Left ventricle myocardium inferior (tissue), 1 donor: ENCODE measurements at regions not wholly inside any gene's neighbourhood (a gene's known extent, or its start where the extent isn't known, plus 50 kb on each side); places are given as distances from the start of the nearest gene placed in this dataset.

Source experiments
- DNase-seq: peaks from one replicate; pipeline ENCODE4 v3.0.0-alpha.2; 2020
- H3K27ac ChIP-seq: fragments of 200-600 bp; replicated peaks from 2 replicates; pipeline ENCODE4 v1.8.0; 2021
- H3K27me3 ChIP-seq: fragments of 200-600 bp; 2 replicates; pipeline ENCODE4 v1.8.0; 2021; ENCODE audit warnings: low read depth
- H3K36me3 ChIP-seq: fragments of 200-600 bp; 2 replicates; pipeline ENCODE4 v1.8.0; 2021
- H3K4me1 ChIP-seq: fragments of 200-600 bp; 2 replicates; pipeline ENCODE4 v1.8.0; 2021
- H3K4me3 ChIP-seq: fragments of 200-600 bp; 2 replicates; pipeline ENCODE4 v1.8.0; 2021; ENCODE audit warnings: mild to moderate bottlenecking, moderate library complexity
- H3K9me3 ChIP-seq: fragments of 200-600 bp; replicated peaks from 2 replicates; pipeline ENCODE4 v1.8.0; 2021
- CTCF ChIP-seq: fragments of 200-600 bp; IDR thresholded peaks from 2 replicates; pipeline ENCODE4 v1.8.0; 2021; ENCODE audit warnings: antibody characterized with exemption, mild to moderate bottlenecking, borderline replicate concordance
- intact Hi-C: fragments of 100-400 bp; cut with micrococcal nuclease; formaldehyde crosslinking; loops from one replicate; pipeline ENCODE4 v1.11.0; 2022
- donor health status: DM: no; HTN: yes; CAD: no; lungs with severe emphysema.

DNA sequence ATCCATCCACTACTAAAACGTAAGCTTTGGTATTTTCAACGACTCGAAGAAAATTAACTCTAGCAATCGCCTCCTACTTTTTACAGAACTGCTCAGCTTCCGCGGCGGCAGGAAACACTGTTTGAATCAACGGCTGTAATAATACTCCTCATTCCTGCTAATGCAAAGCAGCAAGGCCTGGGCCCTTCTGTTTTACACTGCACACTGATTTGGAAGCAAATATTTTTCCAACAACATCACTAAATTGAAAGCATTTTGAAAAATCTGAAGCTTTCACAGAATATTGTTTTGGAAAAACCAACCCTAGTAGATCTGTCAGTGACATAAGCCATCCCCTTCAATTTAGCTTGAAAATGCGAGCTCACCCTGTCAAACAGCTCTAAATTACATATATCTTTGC lies 261.2 kb downstream of the TXNL1 start:
- Histone ChIP-seq H3K4me1 (peaks cover 6% of the 10 kb centered on the region), H3K27me3 (no peaks in the 10 kb centered on the region), H3K36me3 (no peaks in the 10 kb centered on the region), H3K4me3 (no peak overlapping the region), H3K9me3 (no peaks in the 10 kb centered on the region), H3K27ac (peak overlapping the region; percentile 46)
- no peak for DNase-seq
- intact Hi-C loops = no loop called here
- no peak for TF ChIP-seq CTCF

- H3K9me3 ChIP-seq = no peaks in the 10 kb centered on the region
- intact Hi-C loops = no loop called here
- peaks cover 6% of the 10 kb centered on the region for H3K4me1 ChIP-seq
- H3K4me3 ChIP-seq = no peak overlapping the region
- DNase-seq = no peak
- TF ChIP-seq CTCF = no peak
- no peaks in the 10 kb centered on the region for H3K36me3 ChIP-seq
- no peak overlapping the region for H3K27ac ChIP-seq
- no peaks in the 10 kb centered on the region for H3K27me3 ChIP-seq
These were observed 264.3 kb downstream of the TXNL1 start for GRCh38 chr18:56374007-56374655.

GRCh38 chr18:56373601-56374000 lies 264.8 kb downstream of the TXNL1 start:
- Histone ChIP-seq H3K36me3 (no peaks in the 10 kb centered on the region), H3K4me3 (no peak overlapping the region), H3K27me3 (no peaks in the 10 kb centered on the region), H3K27ac (no peak overlapping the region), H3K4me1 (peaks cover under 1% of the 10 kb centered on the region), H3K9me3 (no peaks in the 10 kb centered on the region)
- intact Hi-C loops = no loop called here
- DNase-seq = no peak
- no peak for TF ChIP-seq CTCF

DNA sequence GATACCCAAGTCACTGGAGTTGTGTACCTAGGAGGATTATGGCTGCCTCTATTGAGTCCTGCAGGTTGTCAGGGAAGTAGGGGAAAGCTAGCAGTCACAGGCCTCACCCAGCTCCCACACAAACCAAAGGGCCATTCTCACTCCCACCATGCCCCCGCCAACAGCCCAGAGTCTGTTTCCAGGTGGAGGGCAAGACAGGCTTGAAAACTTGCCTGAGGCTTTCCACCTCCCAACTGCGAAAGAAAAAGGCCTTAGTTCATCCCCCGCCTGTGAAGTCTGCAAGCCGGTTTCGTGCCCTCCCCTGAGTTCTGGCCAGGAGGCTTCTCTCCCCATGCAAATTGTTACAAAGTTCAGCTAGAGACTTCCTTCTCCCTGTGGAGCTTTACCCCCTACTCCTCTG lies 270.3 kb downstream of the TXNL1 start:
- DNase-seq = no peak
- Histone ChIP-seq H3K4me1 (no peaks in the 10 kb centered on the region), H3K4me3 (no peak overlapping the region), H3K27ac (no peak overlapping the region), H3K27me3 (no peaks in the 10 kb centered on the region), H3K36me3 (no peaks in the 10 kb centered on the region), H3K9me3 (peaks cover 15% of the 10 kb centered on the region)
- intact Hi-C loops = no loop called here
- no peak for TF ChIP-seq CTCF

DNA sequence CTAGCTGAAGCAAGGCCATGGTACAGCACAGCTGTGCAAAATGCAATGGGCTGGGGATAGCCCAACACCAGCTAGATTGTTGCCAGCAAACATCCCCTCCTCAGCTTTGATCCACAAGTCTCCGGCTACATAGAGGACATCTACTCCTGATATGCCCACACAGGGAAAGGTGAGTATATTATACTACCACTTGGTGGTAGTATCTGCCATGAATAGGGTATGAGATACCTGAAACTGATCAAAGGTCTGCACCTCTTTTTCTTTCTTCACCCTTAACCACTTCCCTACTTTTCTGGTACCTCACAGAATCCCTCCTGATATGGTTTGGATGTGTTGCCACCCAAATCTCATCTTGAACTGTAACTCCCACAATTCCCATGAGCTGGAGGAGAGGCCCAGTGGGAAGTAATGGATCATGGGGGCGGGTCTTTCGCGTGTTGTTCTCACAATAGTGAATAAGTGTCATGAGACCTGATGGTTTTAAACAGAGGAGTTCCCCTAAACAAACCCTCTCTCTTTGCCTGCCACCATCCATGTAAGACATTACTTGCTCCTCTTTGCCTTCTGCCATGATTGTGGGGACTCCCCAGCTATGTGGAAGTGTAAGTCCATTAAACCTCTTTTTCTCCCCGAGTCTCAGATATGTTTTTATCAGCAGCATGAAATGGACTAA lies 279.6 kb downstream of the TXNL1 start:
- Histone ChIP-seq H3K9me3 (peaks cover 28% of the 10 kb centered on the region), H3K4me1 (no peaks in the 10 kb centered on the region), H3K36me3 (no peaks in the 10 kb centered on the region), H3K27me3 (no peaks in the 10 kb centered on the region), H3K4me3 (no peak overlapping the region), H3K27ac (no peak overlapping the region)
- peak; percentile 27 for TF ChIP-seq CTCF
- no peak for DNase-seq
- intact Hi-C loops = no loop called here
